GM06990 (cell line): ENCODE measurements at regions not wholly inside any gene's neighbourhood (a gene's known extent, or its start where the extent isn't known, plus 50 kb on each side); places are given as distances from the start of the nearest gene placed in this dataset.

Experiments
- DNase-seq: peaks from one replicate; pipeline ENCODE4 v3.0.0-alpha.2; 2011; ENCODE audit not compliant: insufficient read length; ENCODE audit errors: extremely low read depth
- H3K27me3 ChIP-seq: replicated peaks from 2 replicates; pipeline ENCODE4 v1.6.0; 2011; ENCODE audit warnings: low read length; ENCODE audit not compliant: control insufficient read depth, insufficient read depth
- H3K36me3 ChIP-seq: 2 replicates; pipeline ENCODE4 v1.5.1; 2011; ENCODE audit warnings: low read length; ENCODE audit not compliant: control insufficient read depth, insufficient read depth
- H3K4me3 ChIP-seq: replicated peaks from 2 replicates; pipeline ENCODE4 v1.5.1; 2011; ENCODE audit warnings: low read depth, mild to moderate bottlenecking, control low read depth, low read length
- CTCF ChIP-seq: IDR thresholded peaks from 2 replicates; pipeline ENCODE4 v1.5.1; 2011; ENCODE audit warnings: low read length, control low read depth, mild to moderate bottlenecking, inconsistent platforms; ENCODE audit not compliant: insufficient read depth, poor library complexity, severe bottlenecking

DNA sequence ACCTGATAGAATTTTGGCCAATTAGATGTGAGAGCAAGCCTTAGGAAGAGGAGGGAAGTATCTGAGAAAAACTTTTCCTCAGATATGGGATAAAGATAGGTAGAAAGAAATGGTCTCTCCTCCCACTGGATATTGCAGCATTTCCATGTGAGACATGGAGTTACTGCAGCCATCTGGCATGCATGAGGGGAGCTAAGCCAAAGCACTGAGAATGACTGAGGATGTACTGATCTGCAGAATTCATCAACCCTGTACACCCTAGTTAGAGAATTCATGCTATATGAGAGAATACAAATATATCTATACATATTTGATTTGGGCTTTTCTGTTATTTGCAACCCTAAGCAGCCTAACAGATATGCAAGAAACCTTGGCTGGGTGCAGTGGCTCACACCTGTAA is 52.5 kb upstream of the RPL34 start:
- H3K4me3 ChIP-seq = no peak overlapping the region
- H3K27me3 ChIP-seq = no peaks in the 10 kb centered on the region; the same call in 1 of the 2 replicates
- no peaks in the 10 kb centered on the region for H3K36me3 ChIP-seq
- no peak for DNase-seq
- no peak for TF ChIP-seq CTCF

DNA sequence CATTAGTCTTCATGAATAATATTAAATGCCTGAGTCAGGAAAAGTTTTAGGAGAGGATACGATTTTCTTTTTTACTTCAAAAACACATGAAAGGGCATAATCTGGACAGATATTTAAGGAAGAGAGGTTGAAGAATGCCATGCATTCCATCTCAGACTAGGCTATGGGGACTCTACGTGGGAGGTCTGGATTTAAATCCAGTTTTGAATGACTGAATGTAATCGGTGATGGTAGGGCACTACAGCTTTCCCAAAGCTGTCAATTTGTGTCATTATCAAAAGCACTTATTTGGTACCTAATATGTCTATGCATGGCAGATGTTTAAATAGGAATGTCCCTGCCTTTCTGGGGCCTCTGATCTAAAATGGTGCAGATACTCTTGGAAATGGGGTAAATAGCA is 59.3 kb upstream of the RPL34 start:
- no peak for DNase-seq
- Histone ChIP-seq H3K27me3 (no peaks in the 10 kb centered on the region; the same call in 1 of the 2 replicates), H3K36me3 (no peaks in the 10 kb centered on the region), H3K4me3 (no peak overlapping the region)
- TF ChIP-seq CTCF = no peak

DNA sequence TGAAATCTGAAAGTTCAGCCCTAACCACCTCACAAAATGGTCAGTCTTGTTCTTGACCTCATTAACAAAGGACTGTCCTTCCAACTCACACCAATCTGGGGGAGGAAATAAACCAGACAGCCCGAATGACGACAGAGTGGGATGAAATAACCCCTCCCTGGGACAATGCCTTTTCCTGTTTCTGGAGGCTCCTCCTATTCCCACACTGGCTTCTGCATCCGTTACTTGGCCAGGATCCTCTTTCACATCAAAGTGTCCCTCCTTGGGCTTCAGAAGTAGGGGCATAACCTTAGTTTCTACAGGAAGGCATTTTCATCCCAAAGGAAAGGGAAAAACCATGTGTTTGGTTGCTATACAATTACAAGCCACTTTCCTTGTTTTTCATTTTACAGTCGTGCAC is 59.8 kb upstream of the RPL34 start:
- TF ChIP-seq CTCF = no peak
- Histone ChIP-seq H3K36me3 (no peaks in the 10 kb centered on the region), H3K4me3 (no peak overlapping the region)

DNA sequence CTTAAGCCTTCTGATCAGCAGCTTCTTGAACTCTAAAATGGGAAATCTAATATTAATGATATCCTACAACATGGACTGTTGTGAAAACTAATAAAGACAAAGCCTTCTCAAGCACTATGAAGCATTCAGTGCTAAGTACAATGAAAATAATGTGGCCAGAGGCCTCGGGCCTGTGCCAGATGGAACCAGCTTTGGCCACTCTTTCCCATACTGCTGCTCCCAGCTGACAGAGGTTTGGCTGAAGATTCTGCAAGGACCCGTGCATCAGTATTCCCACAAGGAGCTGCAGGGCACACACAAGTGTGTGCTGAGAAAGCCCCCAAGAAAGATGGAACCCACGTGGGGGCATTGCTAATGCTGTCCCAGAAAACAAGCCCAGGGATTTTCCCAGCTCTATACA is 60.5 kb upstream of the RPL34 start:
- TF ChIP-seq CTCF = no peak
- H3K27me3 ChIP-seq = no peaks in the 10 kb centered on the region; the same call in 1 of the 2 replicates
- no peaks in the 10 kb centered on the region for H3K36me3 ChIP-seq
- no peak for DNase-seq
- no peak overlapping the region for H3K4me3 ChIP-seq

More for the DNA sequence above, 59.8 kb upstream of the RPL34 start:
- DNase-seq = no peak
- no peaks in the 10 kb centered on the region; the same call in 1 of the 2 replicates for H3K27me3 ChIP-seq

- no peak for TF ChIP-seq CTCF
- Histone ChIP-seq H3K27me3 (no peaks in the 10 kb centered on the region; the same call in 1 of the 2 replicates), H3K36me3 (no peaks in the 10 kb centered on the region), H3K4me3 (no peak overlapping the region)
- DNase-seq = no peak
Observed at GRCh38 chr4:108559068-108559793, 61.1 kb upstream of the RPL34 start.
